K562 (cell line): ENCODE measurements at regions not wholly inside any gene's neighbourhood (a gene's known extent, or its start where the extent isn't known, plus 50 kb on each side); places are given as distances from the start of the nearest gene placed in this dataset.

Experiments used
- ATAC-seq: fragments of 200-7000 bp; cut with Tn5 transposase; 3 replicates; pipeline ENCODE4 v1.9.1; 2020; ENCODE audit warnings: moderate library complexity
- BruUV-seq: library from RNA; stranded (reverse); fragments of 400-500 nt; replicated peaks from 2 replicates; lab custom pipeline; 2021; lab: Mats Ljungman, UMichigan
- CTCF ChIA-PET: fragments of 300-600 bp; formaldehyde crosslinking; extraction: SDS; loops from one replicate; lab custom pipeline; 2021; ENCODE audit warnings: low intra/inter-chr PET ratio; lab: Yijun Ruan, JAX
- POLR2A ChIA-PET: fragments of 300-600, 350-650 bp; sonication (Branson Sonifier 250); formaldehyde crosslinking; extraction: SDS; loops from one replicate; lab custom pipeline; 2021; ENCODE audit warnings: antibody characterized with exemption, inconsistent platforms; lab: Yijun Ruan, JAX
- DNase-seq, 4 experiments: peaks; one replicate each; pipeline versions ENCODE4 v3.0.0 to v3.0.0-alpha.2; 2011 to 2018; ENCODE audit warnings: low spot score in 3 of 4, mixed read lengths in 3 of 4; ENCODE audit errors: extremely low read depth in 1 of 4
- FAIRE-seq: peaks from 2 replicates; lab custom pipeline; 2011; peaks lifted over from hg19 to GRCh38; lab: Jason Lieb, UNC
- H2AFZ ChIP-seq: 2 replicates; pipeline ENCODE4 v1.6.0; 2011; ENCODE audit warnings: low read depth, low read length, control low read depth, inconsistent platforms
- H3K27ac ChIP-seq: fragments of 200-600 bp; 3 replicates; pipeline ENCODE4 v1.8.0; 2011; ENCODE audit warnings: low read depth, mild to moderate bottlenecking, control low read depth, inconsistent platforms, low read length, moderate library complexity, mixed read lengths; ENCODE audit errors: extremely low read depth
- H3K27me3 ChIP-seq, 2 experiments: fragments of 300-600 bp in 1 of 2; 2 replicates in 1 of 2; 3 replicates in 1 of 2; pipeline versions ENCODE4 v1.6.0 to v1.8.0; 2011; ENCODE audit warnings: inconsistent platforms in 2 of 2, low read length in 2 of 2, mild to moderate bottlenecking in 1 of 2, mixed read lengths in 1 of 2, moderate library complexity in 1 of 2; ENCODE audit not compliant: control insufficient read depth in 2 of 2, insufficient read depth in 2 of 2
- H3K36me3 ChIP-seq: fragments of 300-600 bp; 3 replicates; pipeline ENCODE4 v1.8.0; 2011; ENCODE audit warnings: mild to moderate bottlenecking, low read length, inconsistent platforms; ENCODE audit not compliant: control insufficient read depth, insufficient read depth
- H3K4me1 ChIP-seq, 2 experiments: fragments of 200-600 bp in 1 of 2; replicated peaks in 1 of 2; 2 replicates in 1 of 2; 3 replicates in 1 of 2; pipeline versions ENCODE4 v1.5.1 to v1.8.0; 2011; ENCODE audit warnings: inconsistent platforms in 2 of 2, low read length in 2 of 2, mild to moderate bottlenecking in 1 of 2, mixed read lengths in 1 of 2, moderate library complexity in 1 of 2; ENCODE audit not compliant: control insufficient read depth in 2 of 2, insufficient read depth in 2 of 2
- H3K4me2 ChIP-seq: 2 replicates; pipeline ENCODE4 v1.6.1; 2011; ENCODE audit warnings: low read length, control low read depth, inconsistent platforms, mixed read lengths; ENCODE audit not compliant: insufficient read depth
- H3K4me3 ChIP-seq: fragments of 200-600 bp; sonication (generic), shearing (Covaris generic); 2 replicates; pipeline ENCODE4 v1.5.1; 2016; ENCODE audit warnings: control low read depth, inconsistent platforms
- H3K79me2 ChIP-seq: fragments of 200-600 bp; 3 replicates; pipeline ENCODE4 v1.8.0; 2011; ENCODE audit warnings: low read length, inconsistent platforms; ENCODE audit not compliant: control insufficient read depth, insufficient read depth
- H3K9ac ChIP-seq, 2 experiments: 2 replicates each; pipeline versions ENCODE4 v1.6.0 to v1.6.1; 2011; ENCODE audit warnings: low read depth in 2 of 2, low read length in 2 of 2, control low read depth in 1 of 2, inconsistent platforms in 1 of 2, mild to moderate bottlenecking in 1 of 2, mixed read lengths in 1 of 2; ENCODE audit not compliant: insufficient read depth in 1 of 2
- H3K9me1 ChIP-seq: one replicate; pipeline ENCODE4 v1.6.0; 2011; ENCODE audit warnings: inconsistent platforms, mild to moderate bottlenecking, low read length, moderate library complexity; ENCODE audit not compliant: control insufficient read depth, insufficient read depth
- H3K9me3 ChIP-seq: replicated peaks from 2 replicates; pipeline ENCODE4 v1.5.1; 2011; ENCODE audit warnings: low read depth, low read length, inconsistent platforms; ENCODE audit not compliant: control insufficient read depth, insufficient read depth
- H4K20me1 ChIP-seq: replicated peaks from 2 replicates; pipeline ENCODE4 v1.6.1; 2011; ENCODE audit warnings: low read length, inconsistent platforms, mixed read lengths; ENCODE audit not compliant: control insufficient read depth, insufficient read depth
- AFF4 ChIP-seq: sonication (generic); formaldehyde crosslinking; IDR thresholded peaks from 2 replicates; pipeline ENCODE4 v1.8.0; 2023; ENCODE audit warnings: mild to moderate bottlenecking, missing genetic modification reagents
- ARID2 ChIP-seq: fragments of 450-650 bp; IDR thresholded peaks from 2 replicates; pipeline ENCODE4 v1.6.1; 2017; ENCODE audit warnings: antibody characterized with exemption, mild to moderate bottlenecking
- CTCFL ChIP-seq: IDR thresholded peaks from 2 replicates; pipeline ENCODE4 v1.6.1; 2011; ENCODE audit warnings: borderline replicate concordance, low read depth, mild to moderate bottlenecking, moderate library complexity, low read length; ENCODE audit not compliant: insufficient read depth, poor library complexity, severe bottlenecking
- DPF2 ChIP-seq: fragments of 450-650 bp; IDR thresholded peaks from 2 replicates; pipeline ENCODE4 v1.6.1; 2016
- ETS2 ChIP-seq: IDR thresholded peaks from 2 replicates; pipeline ENCODE4 v1.6.1; 2016; ENCODE audit warnings: borderline replicate concordance, missing genetic modification characterization, mild to moderate bottlenecking, moderate library complexity, missing compliant biosample characterization; ENCODE audit not compliant: poor library complexity, severe bottlenecking
- GABPB1 ChIP-seq: sonication (generic); formaldehyde crosslinking; IDR thresholded peaks from 2 replicates; pipeline ENCODE4 v1.8.0; 2022; ENCODE audit warnings: mild to moderate bottlenecking, missing genetic modification reagents
- GABPB2 ChIP-seq: fragments of 250-450 bp; sonication (Bioruptor Pico); conservative IDR thresholded peaks from 2 replicates; pipeline ENCODE4 v1.5.1; 2021; ENCODE audit warnings: mild to moderate bottlenecking
- HDAC8 ChIP-seq: fragments of 450-650 bp; IDR thresholded peaks from 2 replicates; pipeline ENCODE4 v1.6.1; 2016; ENCODE audit warnings: mild to moderate bottlenecking, missing genetic modification characterization, moderate library complexity, missing compliant biosample characterization
- HMBOX1 ChIP-seq: sonication (generic); IDR thresholded peaks from 2 replicates; pipeline ENCODE4 v1.6.1; 2016
- HSF4 ChIP-seq: fragments of 250-450 bp; sonication (Bioruptor Pico); IDR thresholded peaks from 2 replicates; pipeline ENCODE4 v2.1.2; 2022; ENCODE audit warnings: mild to moderate bottlenecking, moderate library complexity, borderline replicate concordance
- NCOA2 ChIP-seq, 2 experiments: fragments of 450-650 bp; IDR thresholded peaks; 2 replicates each; pipeline ENCODE4 v1.6.1; 2018; ENCODE audit warnings: mild to moderate bottlenecking in 2 of 2, moderate library complexity in 1 of 2; ENCODE audit not compliant: partially characterized antibody in 2 of 2
- RBM39 ChIP-seq: fragments of 200-400 bp; formaldehyde crosslinking; optimal IDR thresholded peaks from 2 replicates; pipeline ENCODE3; 2018; ENCODE audit warnings: low read depth, low read length
- ZNF57 ChIP-seq: fragments of 450-650 bp; formaldehyde crosslinking; IDR thresholded peaks from 2 replicates; pipeline ENCODE4 v1.4.0; 2020; ENCODE audit warnings: mild to moderate bottlenecking, moderate library complexity
- ZNF583 ChIP-seq: fragments of 250-450 bp; sonication (Bioruptor Pico); IDR thresholded peaks from 2 replicates; pipeline ENCODE4 v1.4.0; 2020
- ZNF586 ChIP-seq: fragments of 450-650 bp; formaldehyde crosslinking; conservative IDR thresholded peaks from 2 replicates; pipeline ENCODE4 v1.4.0; 2020; ENCODE audit warnings: mild to moderate bottlenecking, moderate library complexity
- ZNF644 ChIP-seq: fragments of 200-800 bp; sonication (Bioruptor generic); IDR thresholded peaks from 2 replicates; pipeline ENCODE4 v1.6.1; 2016; ENCODE audit warnings: low read depth, missing genetic modification characterization, missing compliant biosample characterization
- ZNF707 ChIP-seq: fragments of 250-450 bp; sonication (Bioruptor Pico); conservative IDR thresholded peaks from 2 replicates; pipeline ENCODE4 v1.8.0; 2022; ENCODE audit warnings: inconsistent platforms, mild to moderate bottlenecking, moderate library complexity
- WGBS: fragments of 100-300 bp; shearing (Covaris generic); methylation state at CpG from one replicate; pipeline ENCODE4 v1.1.6; 2016; ENCODE audit warnings: low coverage, mixed read lengths; ENCODE audit not compliant: insufficient coverage; ENCODE audit errors: missing lambda C conversion rate; 5-methylcytosine and 5-hydroxymethylcytosine counted together
- in situ Hi-C: fragments of 300-500 bp; cut with MboI; formaldehyde crosslinking; loops from 4 replicates; pipeline ENCODE4 v1.15.0; 2018; ENCODE audit warnings: inconsistent platforms, mixed read lengths
- intact Hi-C: fragments of 100-400 bp; cut with micrococcal nuclease; formaldehyde crosslinking; loops from 2 replicates; pipeline ENCODE4 v1.14.2; 2022

- Histone ChIP-seq H3K9ac (no peak overlapping the region), H3K9me1 (no peaks in the 10 kb centered on the region), H3K36me3 (no peaks in the 10 kb centered on the region), H3K79me2 (no peaks in the 10 kb centered on the region), H3K27me3 (no peaks in the 10 kb centered on the region), H3K9me3 (no peaks in the 10 kb centered on the region), H3K4me2 (no peak overlapping the region), H3K4me3 (no peak overlapping the region), H4K20me1 (no peaks in the 10 kb centered on the region; the same call in 1 of the 2 replicates), H3K4me1 (no peaks in the 10 kb centered on the region; a peak in 2 of 5 replicates), H3K27ac (no peak overlapping the region), H2AFZ (no peak overlapping the region)
- DNase-seq (no peak), ATAC-seq (no peak), FAIRE-seq (no peak)
- no TSS peak for BruUV-seq
- intact Hi-C loops = loop anchor here (5.0 kb wide), 1 partner anchor 101 kb away; no protein-coding TSS in a partner anchor
- in situ Hi-C loops = no loop called here
- ChIA-PET POLR2A (interaction anchor here (0.9 to 1.6 kb wide), 3 partner anchors 10 to 187 kb away, joined by 4 to 5 read pairs (median 4); partner anchors contain the start of genes MPHOSPH9 and MTRFR), CTCF (no interaction called here)
- WGBS = 51% methylated on average over 3 of the region's 3 CpGs
- TF ChIP-seq ZNF57 (CRISPR knock-in tag) (no peak), GABPB1 (no peak), CTCFL (no peak), ETS2 (tag) (no peak), DPF2 (no peak), ZNF586 (CRISPR knock-in tag) (no peak), ZNF707 (no peak), NCOA2 (IDR thresholded peaks at IDR 0.05; ENCODE audit: partially characterized antibody in 2 of 2) (no peak), GABPB2 (no peak), HSF4 (no peak), RBM39 (no peak), ARID2 (no peak), ZNF644 (tag) (no peak), ZNF583 (CRISPR knock-in tag) (no peak), HMBOX1 (no peak), AFF4 (CRISPR knock-in tag) (no peak), HDAC8 (no peak)
These were observed 66.0 kb downstream of the ARL6IP4 start for GRCh38 chr12:123046431-123046830.
